Left hindlimb (tissue), 1 donor: ENCODE measurements at regions not wholly inside any gene's neighbourhood (a gene's known extent, or its start where the extent isn't known, plus 50 kb on each side); places are given as distances from the start of the nearest gene placed in this dataset.

Experiments
- DNase-seq: peaks from one replicate; pipeline ENCODE4 v3.0.0-alpha.2; 2018

DNA sequence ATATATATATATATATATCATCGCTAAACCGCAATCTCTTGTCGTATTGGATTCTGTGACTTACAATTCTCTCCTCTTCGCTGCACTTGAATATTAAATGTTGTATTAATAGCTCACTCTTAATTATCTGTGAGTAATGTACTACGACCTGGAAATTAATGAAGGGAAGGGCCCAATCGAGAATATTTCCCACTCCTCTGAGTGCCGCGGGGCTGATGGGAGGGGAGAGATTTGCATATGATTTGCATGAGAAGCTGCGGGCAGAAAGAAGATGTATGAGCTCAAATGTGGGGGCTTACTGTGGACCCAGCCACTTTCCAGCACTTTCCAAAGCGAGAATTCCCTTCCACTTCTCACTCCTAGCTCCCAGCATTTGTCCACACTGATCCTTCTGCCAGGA, 141.2 kb downstream of the MN1 start:
- DNase-seq, result no peak

DNA sequence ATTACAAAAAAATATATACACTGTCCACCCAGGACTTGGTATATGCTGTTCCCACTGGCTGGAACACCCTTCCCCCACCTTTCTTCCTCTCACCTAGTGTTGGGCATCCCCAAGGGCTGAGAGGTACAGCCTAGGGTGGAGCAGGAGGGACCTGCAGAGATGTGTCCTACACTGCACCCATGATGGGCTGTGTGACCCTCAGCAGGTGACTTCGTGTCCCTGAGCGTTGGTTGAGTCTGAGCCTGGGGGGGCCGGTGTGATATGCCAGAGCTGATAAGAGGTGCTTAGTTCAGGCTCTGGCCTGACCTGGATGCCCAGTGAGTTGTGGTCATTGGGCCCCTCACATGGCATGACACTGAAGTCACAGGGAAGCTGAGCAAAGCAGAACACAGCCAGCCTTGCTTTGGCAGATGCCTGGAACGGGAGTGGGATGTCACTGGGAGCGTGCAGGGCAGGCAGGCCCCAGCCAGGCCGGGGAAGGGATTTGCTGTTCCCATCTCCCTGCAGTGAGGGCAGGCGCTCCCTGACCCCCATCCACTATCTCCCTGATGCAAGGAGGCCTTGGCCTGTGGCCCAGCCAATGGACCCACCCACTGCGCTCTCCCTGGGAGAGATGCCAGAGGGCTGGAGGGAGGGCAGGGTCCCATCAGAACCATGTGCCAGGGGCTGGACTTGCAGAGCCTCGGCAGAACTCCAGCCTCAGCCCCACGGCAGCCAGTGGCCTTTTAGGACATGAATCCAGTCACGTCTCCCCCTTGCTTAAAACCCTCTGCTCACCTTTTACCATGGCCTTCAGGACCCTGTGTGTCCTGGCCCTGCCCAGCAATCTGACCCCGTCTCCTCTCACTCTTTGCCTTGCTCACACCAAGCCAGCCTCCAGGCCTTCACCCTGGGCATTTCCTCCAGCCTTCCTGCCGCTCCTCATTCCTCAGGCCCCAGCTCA, 138.9 kb downstream of the MN1 start:
- peak; percentile 66 for DNase-seq

DNA sequence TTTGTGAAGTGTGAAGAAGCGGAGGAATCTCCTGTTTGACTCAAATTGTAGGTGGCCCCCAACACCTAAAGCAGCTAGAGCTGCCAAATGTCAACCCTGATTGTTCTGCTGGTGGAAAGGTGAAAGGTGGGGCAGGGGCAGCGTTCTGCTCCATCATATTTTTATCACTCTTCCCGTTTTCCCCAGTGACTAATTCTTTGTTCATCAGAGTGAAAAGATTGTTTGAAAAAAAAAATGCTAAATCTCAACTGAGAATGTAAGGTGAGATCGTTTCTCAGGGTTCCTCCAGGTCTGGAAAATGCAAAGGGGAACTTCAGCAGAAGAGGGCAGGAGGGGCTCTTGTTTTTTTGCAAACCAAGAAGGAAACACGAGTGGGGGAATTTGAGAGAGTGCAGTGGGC, 137.7 kb downstream of the MN1 start:
- DNase-seq, result no peak

DNA sequence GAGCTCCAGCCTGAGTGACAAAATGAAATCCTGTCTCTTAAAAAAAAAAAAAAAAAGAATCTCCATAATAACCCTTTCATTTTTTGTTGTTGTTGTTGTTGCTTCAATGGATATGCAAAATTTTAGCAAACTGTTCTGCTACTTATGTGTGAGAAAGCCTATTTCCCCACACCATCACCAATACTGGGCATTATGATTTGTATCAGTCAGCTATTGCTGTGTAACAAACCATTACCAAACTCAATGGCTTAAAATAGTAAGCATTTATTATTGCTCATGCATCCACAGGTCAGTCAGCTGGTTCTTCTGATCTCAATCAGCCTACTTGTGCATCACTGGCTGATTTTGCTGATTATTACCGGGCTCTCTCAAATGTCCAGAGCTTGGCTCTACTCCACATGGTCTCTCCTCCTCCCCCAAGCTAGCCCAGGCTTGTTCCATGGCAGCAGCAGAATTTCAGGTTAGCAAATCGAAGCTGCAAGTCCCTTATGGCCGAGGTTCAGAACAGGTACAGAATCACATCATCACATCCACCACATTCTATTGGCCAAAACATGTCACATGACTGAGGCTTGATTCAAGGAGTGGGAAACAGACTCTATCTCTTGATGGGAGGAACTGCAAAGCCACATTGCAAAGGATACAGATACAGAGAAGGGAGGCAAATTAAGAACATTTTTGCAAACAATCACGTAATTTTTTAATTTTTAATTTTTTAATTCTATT, 135.1 kb downstream of the MN1 start:
- no peak for DNase-seq

DNA sequence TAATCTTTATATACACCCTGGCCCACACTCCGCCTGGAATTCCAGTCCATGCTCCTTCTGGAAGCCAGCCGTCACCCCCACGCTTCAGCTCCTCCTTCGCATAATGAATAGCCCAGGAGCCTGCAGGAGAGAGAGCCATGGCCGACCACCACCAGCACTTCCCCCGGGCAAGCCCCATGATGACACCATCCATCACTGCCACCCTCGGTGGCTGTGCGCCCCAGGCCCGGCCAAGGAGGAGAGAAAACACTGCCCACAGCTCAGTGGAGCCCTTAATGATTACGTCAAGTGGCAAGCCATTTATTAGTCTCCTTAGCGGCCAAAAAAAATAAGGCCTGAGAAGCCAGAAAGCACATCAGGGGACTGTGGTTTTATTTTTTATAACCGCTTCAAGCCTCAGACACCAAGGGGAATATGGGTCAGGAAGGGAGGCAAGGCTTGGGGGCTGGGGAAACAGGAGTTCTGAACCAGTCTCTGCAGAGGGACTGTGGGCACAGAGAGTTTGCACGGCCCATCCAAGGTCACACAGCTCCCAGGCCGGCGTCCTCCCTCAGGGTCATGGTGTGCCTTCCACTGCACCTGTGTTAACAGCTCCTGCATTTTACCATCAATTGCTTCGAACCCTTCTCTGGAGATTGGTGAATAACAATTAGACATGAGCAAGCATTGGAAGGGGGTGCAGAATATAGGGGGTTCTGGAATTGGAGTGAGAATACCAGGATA, 134.3 kb downstream of the MN1 start:
- peak; percentile 78 for DNase-seq

DNA sequence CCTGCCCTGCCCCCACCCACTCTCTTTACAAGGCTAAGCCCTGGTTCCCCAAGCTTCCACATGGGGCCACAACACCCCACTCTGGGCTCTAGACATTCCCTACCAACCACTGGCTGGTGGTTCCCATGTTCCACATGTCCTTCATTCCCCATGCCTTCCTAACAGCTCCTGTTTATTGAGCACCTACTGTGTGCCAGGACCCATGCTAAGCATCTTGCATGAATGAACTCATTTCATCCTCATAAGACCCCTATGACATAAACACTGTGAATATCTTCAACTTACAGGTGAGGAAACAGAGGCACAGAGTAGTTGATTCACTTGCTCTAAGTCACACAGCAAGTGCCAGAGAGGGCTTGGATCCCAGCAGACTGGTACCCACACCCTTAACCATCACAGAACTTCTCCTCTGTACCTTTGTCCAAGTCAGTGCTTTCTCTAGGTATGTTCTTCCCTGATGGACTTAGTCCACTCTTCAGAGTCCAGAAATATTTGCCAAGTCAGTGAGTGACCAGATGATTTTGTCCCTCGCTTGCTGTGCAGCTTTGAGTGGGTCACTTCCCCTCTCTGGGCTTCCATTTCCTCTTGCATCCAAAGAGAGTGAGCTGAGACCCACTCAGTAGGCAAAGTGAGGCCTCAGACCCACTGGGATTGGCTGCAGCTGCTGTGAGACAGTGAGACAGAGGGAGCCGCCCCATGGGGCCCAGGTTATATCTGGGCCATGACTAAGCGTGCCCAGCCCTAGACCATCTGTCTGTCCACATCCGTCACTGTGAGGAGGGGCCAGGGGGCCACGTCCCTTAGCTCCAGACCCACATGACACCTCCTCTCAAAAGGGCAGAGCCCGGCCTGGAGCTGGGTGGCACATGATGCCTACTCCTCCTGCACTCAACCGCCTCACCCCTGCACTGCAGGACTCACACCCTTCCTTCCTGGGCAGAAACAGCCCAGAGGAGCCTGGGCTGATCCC, 132.4 kb downstream of the MN1 start:
- DNase-seq, result peak; percentile 62

DNA sequence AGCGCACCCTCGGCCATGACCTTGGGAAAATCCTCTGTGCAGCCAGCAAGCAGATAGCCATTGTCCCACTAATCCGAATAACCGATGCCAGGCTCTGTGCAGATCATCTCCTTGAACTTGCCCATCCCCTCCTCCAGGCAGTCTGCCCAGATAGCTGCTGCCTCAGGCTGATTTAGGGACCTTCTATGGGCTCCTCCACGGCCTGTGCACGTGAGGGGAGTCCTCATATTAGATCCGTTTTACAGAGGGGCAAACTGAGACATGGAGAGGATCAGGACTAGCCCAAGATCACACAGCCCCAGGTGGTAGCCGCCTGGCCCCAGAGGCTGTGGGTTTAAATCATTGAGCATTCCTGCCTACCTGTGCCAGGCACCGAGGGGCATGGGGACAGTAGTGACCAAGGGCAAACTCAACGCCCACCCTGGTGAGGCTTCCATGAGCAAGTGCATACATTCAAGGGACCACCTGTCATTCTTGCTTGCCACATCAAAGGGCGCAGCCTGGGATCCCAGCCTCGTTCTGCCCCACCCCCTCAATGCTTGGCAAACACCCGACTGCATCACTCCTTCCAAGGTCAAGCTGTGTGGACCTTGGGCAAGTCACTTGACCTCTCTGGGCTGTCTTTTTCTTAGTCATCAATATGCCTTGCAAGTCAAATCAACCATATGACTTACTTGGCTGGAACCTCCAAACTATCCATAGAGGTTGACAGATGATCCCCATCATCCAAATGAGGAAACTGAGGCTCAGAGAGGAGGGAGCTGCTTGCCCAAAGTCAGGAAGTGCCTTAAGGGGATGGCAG, 131.6 kb downstream of the MN1 start:
- no peak for DNase-seq

DNA sequence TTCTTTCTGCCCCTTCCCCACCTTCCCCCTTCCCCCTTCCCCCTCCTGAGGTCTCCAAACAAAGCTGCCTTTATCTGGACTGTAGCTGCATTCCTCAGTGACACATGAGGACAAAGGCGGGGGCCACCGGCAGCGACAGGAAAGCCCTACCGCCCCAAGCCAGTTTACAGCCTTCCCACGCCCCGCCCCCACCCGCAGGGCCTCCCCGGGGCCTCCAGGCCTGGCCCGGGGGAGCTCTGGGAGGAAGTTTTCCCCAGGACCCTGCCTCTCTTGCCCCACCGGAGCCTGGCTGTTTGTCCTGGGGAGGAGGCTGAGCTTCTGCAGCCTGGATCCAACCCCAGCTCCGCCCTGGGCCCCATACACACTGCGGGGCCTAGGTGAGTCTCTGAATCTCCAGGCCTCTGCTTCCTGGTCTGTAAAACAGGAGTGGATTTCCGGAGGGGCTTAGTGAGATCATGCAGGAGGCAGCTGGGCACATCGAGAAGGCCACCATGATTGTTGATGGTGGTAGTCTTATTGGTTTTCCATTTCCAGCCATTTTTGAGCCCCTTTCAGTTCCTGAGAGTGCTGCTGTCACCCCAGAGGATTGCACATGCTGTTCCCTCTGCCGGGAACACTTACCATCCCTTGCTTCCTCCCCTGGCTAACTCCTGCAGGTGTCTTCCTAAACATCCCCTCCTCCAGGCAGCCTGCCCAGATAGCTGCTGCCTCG, 130.7 kb downstream of the MN1 start:
- DNase-seq, result peak; percentile 54

DNA sequence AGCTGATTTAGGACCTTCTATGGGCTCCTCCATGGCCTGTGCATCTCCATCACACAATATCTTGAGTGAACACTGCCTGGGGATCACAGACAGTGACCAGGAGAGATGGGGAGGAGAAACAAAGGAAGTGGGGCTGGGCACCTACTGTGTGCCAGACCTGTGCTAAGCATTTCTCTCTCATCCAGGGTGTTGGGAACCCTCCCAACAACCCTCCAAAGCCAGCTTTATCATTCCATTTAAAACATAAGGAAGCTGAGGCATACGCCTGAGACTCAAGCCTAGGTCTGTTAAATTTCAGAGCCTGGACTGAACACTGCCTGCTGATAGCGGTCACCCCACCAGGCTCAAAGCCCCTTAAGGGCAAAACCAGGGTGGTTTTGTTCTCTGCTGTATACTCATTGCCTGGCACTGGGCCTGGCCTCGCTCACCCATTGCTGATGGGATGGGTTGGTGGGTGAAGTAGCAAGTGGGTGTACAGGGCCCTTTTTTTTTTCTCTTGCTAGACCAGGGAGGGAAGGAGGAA, 130.1 kb downstream of the MN1 start:
- DNase-seq, result no peak

DNA sequence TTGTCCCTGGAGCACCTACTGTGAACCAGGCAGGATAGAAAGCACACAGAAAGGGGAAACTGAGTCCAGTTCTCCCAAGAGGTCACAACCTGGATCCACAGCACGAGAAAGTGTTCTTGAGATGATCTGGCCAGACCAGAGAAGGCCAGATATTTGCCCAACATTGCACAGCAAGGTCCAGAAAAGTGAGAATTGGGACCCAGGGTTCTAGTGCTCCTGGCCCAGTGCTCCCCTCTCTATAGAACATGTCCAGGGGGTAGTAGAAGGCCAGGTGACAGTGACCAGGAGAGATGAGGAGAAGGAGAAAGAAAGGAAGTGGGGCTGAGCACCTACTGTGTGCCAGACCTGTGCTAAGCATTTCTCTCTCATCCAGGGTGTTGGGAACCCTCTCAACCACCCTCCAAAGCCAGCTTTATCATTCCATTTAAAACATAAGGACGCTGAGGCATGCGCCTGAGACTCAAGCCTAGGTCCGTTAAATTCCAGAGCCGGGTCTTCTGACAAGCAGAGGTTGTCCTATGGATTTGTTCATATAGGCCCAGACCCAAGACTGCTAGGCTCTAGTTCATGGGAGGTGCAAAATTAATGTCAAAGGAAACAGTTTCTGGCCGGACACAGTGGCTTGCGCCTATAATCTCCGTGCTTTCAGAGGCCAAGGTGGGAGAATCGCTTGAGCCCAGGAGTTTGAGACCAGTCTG, 128.7 kb downstream of the MN1 start:
- no peak for DNase-seq

DNA sequence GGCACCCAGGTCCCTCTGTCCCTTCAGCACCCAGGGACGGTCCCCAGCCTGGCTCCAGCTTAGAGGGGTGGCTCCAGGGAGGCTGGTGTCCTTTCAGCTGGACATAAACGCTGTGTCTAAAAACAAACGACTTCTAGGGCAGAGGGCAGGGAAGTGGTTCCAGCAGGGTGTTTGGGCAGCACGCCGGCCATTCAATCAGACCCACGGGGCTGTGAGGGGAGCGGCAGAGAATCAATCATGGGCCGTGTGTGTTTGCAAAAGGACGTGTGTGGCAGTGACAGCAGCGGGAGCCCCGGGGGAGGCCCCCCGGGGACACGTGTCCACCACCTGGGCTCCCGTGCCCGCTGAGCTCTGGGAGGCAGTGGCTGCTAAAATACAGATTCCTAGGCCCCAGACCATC, 127.7 kb downstream of the MN1 start:
- no peak for DNase-seq

DNA sequence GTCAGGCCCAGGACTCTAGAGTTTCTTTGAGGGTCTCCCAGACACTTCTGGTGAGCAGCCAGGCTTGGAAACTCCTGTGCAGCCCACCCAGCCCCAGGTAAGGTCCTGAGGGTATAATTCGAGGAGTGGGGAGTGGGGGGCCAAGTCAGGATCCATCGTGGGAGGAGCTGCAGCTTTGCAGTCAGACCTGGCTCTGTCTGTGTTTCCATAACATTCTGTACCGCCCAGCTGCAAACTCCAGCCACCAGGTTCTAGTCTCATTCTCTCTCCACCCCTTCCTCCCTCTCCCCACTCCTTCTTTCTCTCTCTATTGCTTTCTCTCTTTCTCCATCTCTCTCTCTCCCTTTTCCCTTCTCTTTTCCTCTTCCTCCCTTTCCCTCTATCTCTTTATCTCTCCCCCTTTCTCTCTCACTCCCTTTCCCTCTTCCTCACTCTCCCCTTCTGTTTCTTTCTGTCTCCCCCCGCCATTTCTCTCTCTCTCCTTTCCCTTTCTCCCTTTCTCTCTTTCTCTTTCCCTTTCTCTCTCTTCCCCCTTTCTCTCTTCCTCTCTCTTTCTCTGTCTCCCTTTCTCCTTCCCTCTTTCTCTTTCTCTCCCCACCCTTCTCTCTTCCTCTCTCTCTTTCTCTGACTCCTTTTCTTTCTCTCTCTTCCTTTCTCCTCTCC, 127.2 kb downstream of the MN1 start:
- no peak for DNase-seq

DNA sequence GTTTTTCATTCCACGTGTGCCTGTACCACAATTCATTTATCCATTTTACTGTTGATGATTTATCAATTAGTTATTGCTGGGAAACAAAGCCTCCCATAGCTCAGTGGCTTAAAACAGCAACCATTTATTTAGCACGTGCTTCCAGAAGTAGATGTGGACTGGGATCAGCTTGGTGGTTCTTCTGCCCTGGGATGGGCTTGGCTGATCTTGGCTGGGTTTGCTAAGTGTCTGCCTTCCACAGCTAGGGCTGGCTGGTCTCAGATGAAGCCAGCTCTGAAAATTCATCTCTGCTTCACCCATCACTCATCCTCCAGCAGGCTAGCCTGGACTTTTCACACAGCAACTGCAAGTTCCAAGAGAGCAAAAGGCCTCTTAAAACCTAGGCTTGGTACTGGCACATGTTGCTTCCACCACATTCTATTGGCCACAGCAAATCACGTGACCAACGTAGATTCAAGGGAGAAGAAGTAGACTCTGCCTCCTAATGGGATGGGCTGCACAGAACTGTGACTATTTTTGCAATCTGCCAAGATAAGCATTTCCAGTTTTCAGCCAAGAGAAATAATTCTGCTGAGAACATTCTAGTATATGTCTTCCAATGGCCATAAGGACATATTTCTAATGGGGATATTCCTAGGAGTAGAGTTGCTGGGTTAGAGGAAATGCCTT, 124.9 kb downstream of the MN1 start:
- no peak for DNase-seq

DNA sequence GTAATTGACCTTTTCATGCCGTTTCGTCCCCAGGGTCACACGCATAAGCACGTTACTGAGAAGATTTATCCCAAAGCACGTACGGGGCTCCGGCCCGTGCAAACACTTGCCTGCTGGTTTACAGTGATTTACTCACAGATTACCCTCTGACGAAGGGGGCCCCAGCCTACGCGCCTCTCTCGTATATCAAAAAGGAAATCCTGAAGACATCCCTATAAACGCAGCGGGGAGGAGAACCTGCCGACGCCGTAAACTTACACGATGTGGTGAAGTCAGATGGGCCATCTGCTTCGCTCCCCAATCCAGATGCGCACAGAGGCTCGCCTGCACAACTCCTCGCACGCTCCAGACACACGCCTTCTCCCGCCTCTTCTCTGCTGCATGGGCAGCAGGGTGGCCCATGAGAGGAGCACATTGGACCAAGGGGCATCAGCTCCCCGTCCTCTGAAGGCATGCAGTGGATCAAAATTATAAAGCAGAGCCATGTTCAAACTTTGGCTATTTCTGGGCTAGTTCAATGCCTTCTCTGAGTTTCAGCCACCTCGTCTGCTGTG, 123.6 kb downstream of the MN1 start:
- no peak for DNase-seq

DNA sequence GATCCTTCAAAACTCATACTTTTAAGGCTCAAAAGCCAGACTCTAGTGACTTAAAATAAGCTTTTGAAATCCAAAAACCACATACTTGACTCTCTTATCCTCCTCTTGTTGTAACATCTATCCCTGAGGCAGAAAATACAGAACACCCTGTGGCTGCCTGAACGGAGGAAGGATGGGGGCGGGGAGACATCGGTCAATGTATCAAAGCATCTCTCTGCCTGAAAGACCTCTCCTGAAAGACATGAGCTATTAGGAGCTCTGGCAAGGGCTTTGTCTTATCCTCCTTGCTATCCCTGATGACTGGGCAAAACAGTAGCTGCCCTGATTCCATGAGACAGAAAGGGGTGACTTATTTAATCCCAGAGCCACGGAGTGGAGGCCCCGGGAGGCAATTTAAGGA, 122.4 kb downstream of the MN1 start:
- no peak for DNase-seq

DNA sequence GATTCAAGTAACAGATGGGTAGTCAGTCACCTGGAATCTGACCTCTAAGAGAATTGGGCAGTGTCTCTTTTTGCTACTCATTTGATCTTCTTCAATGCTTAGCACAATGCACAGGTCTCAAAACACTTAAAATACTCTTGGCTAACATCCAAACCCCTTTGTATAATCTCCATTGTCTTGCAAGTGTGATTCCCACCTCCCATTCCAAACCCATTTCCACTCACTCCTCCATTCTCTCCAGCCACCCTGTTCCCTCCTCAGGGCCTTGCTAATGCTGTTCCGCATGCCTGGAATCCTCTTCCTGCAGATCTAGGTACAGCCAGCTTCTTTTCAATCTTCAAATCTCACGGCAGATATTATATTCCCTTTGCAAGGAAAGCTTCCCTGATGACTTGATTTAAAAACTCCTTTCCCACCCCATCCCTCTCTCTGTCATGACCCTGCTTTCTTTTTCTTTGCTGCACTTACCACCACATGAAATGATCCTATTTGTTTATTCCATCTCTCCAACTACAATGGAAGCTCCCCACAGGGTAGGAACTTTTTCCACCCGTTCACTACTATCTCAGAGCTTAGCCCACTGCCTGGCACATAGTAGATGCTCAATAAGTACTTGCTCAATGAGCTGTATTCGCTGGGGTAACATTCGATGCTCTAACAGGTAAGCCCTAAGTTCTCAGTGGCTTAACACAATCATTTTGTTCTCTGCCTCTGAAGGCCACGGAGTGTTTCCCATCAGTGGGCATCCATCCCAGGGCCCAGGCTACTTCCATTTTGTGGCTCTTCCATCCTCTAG, 121.7 kb downstream of the MN1 start:
- DNase-seq, result no peak

DNA sequence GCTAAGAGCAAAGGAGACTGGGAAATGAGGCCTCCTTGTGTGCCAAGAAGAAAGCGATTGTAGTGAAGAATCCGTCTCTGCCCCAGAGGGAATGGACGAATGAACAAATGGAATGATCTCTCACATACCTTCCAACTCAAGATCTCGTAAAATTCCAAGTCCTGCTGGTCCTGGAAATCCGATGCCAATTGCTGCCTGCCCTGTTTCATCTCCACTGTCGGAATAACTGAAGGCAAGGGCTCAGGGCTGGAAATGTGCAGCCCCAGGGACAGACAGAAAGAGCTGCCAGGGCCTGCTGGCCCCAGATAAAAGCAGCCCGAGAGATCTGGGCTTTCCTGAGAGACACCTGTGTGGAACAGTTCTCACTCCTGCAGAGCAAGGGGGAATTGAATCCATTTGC, 120.9 kb downstream of the MN1 start:
- no peak for DNase-seq

DNA sequence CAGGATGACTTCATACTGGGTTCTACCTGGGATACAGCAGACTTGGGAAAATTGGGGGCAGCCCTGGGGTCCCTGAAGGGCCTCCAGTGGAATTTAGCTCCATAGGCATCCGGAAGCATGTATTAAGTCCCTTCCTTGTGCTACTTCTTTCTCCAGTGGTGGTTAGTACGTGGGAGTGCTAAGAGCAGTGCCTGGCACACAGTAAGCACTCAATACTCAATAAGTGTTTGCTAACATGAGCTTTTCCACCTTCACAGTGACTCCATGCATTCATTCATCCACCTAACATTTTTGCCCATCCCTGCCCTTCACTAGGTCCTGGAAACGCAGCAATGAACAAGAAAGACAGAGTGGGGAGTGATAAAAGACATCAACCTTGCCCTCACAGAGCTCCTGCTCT, 120.5 kb downstream of the MN1 start:
- no peak for DNase-seq
